ENCODE measurements at regions not wholly inside any gene's neighbourhood (a gene's known extent, or its start where the extent isn't known, plus 50 kb on each side); places are given as distances from the start of the nearest gene placed in this dataset.

GRCh38 chr22:22802339-22802970 is 85.2 kb upstream of the IGLL5 start:
- TF ChIP-seq, protein P1, sequence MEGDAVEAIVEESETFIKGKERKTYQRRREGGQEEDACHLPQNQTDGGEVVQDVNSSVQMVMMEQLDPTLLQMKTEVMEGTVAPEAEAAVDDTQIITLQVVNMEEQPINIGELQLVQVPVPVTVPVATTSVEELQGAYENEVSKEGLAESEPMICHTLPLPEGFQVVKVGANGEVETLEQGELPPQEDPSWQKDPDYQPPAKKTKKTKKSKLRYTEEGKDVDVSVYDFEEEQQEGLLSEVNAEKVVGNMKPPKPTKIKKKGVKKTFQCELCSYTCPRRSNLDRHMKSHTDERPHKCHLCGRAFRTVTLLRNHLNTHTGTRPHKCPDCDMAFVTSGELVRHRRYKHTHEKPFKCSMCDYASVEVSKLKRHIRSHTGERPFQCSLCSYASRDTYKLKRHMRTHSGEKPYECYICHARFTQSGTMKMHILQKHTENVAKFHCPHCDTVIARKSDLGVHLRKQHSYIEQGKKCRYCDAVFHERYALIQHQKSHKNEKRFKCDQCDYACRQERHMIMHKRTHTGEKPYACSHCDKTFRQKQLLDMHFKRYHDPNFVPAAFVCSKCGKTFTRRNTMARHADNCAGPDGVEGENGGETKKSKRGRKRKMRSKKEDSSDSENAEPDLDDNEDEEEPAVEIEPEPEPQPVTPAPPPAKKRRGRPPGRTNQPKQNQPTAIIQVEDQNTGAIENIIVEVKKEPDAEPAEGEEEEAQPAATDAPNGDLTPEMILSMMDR (IDR thresholded peaks at IDR 0.05): peak in 3 of 6 experiments; percentile 8 to 29 (median 12)
- no peak for TF ChIP-seq POLR2A (IDR thresholded peaks at IDR 0.05)

All from adrenal gland (tissue), 5 donors.